ENCODE measurements at regions not wholly inside any gene's neighbourhood (a gene's known extent, or its start where the extent isn't known, plus 50 kb on each side); places are given as distances from the start of the nearest gene placed in this dataset.

GRCh38 chr2:220353897-220354296 lies 726.5 kb downstream of the SLC4A3 start:
- no peak for TF ChIP-seq JUNB (CRISPR knock-in tag; conservative IDR thresholded peaks at IDR 0.05)
- no peak for TF ChIP-seq U2AF1 (optimal IDR thresholded peaks at IDR 0.05; ENCODE audit: low read depth, low read length)
- TF ChIP-seq ZBED1 (IDR thresholded peaks at IDR 0.05), result no peak
- TF ChIP-seq MCM7 (IDR thresholded peaks at IDR 0.05), result no peak
- TF ChIP-seq ZBTB7A (IDR thresholded peaks at IDR 0.05; ENCODE audit: borderline replicate concordance, control insufficient read depth, low read depth, low read length), result no peak

Measured in K562 (cell line).